ENCODE measurements at regions not wholly inside any gene's neighbourhood (a gene's known extent, or its start where the extent isn't known, plus 50 kb on each side); places are given as distances from the start of the nearest gene placed in this dataset.

DNA sequence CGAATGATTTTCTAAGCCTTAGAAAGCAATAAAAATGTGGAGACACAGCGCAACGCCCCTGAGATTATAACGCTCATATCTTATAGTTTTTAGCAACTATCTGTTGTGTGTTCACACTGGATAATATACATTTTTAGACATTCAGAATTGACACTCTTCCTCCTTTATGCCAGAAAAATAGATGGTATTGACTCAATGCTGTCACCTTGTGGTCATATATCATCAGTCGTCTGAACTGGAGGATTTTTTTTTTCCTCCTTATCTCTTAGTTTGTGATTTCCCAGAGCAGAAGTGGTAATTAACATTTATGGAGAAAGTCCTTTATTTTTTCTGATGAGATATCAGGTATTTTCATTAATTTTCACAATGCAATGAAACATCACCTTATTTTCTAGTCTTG is 759.6 kb downstream of the RAB28 start:
- Histone ChIP-seq H3K4me3 (no peak overlapping the region), H3K27me3 (replicated peaks; ENCODE audit: insufficient read depth) (no peaks in the 10 kb centered on the region), H3K4me1 (replicated peaks) (no peaks in the 10 kb centered on the region), H3K27ac (no peak overlapping the region), H3K36me3 (no peaks in the 10 kb centered on the region), H3K9me3 (no peaks in the 10 kb centered on the region)
- DNase-seq (ENCODE audit: low spot score), result no peak
- WGBS, result 45% methylated on average over 5 of the region's 5 CpGs
- no peak for TF ChIP-seq POLR2AphosphoS5 (IDR thresholded peaks at IDR 0.05)
- TF ChIP-seq, protein P1, sequence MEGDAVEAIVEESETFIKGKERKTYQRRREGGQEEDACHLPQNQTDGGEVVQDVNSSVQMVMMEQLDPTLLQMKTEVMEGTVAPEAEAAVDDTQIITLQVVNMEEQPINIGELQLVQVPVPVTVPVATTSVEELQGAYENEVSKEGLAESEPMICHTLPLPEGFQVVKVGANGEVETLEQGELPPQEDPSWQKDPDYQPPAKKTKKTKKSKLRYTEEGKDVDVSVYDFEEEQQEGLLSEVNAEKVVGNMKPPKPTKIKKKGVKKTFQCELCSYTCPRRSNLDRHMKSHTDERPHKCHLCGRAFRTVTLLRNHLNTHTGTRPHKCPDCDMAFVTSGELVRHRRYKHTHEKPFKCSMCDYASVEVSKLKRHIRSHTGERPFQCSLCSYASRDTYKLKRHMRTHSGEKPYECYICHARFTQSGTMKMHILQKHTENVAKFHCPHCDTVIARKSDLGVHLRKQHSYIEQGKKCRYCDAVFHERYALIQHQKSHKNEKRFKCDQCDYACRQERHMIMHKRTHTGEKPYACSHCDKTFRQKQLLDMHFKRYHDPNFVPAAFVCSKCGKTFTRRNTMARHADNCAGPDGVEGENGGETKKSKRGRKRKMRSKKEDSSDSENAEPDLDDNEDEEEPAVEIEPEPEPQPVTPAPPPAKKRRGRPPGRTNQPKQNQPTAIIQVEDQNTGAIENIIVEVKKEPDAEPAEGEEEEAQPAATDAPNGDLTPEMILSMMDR (IDR thresholded peaks at IDR 0.05), result peak in 2 of 4 experiments; percentile 14 to 29
- intact Hi-C loops (cut with DNase I), result no loop called here

DNA sequence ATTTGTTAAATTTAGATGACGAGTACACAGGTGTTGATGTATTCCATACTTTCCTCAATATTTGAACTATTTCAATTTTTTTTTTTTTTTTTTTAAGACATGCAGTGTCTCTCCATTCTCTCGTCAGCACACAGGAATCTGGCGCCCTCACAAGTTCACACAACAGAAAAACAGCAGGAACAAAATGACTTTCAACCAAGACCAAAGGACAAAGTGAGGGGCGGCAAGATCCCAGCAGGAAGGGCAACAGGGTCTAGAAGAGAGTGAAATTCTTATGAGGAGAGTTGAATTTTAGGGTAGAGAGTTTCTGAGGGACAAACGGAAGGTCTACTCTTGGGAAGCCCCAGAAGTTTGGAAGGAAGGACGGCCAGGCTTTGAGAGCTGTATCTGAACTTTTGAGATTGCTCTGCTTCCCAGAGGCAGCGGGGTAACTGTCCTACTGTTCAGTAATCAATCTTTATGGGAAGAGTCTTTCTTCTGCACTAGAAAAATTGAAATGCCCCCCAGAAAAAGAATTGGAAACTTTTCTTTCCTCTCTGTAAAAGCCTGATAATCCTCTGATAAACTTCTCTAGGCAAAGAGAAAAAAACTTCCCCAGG is 760.2 kb downstream of the RAB28 start:
- TF ChIP-seq POLR2A (IDR thresholded peaks at IDR 0.05) (no peak), POLR2AphosphoS5 (IDR thresholded peaks at IDR 0.05) (no peak)
- TF ChIP-seq, protein P1 (IDR thresholded peaks at IDR 0.05), result no peak
- H3K27me3 ChIP-seq (replicated peaks; ENCODE audit: insufficient read depth), result no peaks in the 10 kb centered on the region
- H3K9me3 ChIP-seq, result no peaks in the 10 kb centered on the region
- H3K27ac ChIP-seq, result no peak overlapping the region
- H3K4me3 ChIP-seq, result no peak overlapping the region
- intact Hi-C loops (cut with DNase I), result no loop called here
- DNase-seq (ENCODE audit: low spot score), result no peak
- WGBS, result 26% methylated on average over 7 of the region's 7 CpGs
- no peaks in the 10 kb centered on the region for H3K4me1 ChIP-seq (replicated peaks)
- no peaks in the 10 kb centered on the region for H3K36me3 ChIP-seq

DNA sequence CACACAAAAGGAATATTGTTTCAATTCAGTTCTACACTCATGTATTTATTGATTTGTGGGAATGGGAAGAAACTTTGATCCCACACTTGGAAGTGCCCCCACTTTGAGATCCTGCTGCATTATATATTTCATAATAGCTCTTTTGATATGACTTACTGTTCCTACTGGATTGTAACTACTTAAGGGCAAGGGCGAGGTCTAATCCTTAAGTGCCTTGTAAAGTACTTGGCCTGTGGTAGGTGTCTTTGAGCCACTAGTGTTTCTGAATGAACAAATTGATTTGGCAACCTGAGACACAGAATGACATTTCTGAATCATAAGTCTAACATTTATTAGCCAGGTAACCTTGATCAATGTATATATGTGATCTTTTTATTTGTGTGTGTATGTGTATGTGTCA is 767.2 kb downstream of the RAB28 start:
- no peaks in the 10 kb centered on the region for H3K36me3 ChIP-seq
- 89% methylated on average over 1 of the region's 1 CpG for WGBS
- H3K27ac ChIP-seq, result no peak overlapping the region
- H3K4me1 ChIP-seq (replicated peaks), result no peaks in the 10 kb centered on the region
- no peak for DNase-seq (ENCODE audit: low spot score)
- no peak overlapping the region for H3K4me3 ChIP-seq
- intact Hi-C loops (cut with DNase I), result no loop called here
- no peak for TF ChIP-seq POLR2AphosphoS5 (IDR thresholded peaks at IDR 0.05)
- no peak for TF ChIP-seq POLR2A (IDR thresholded peaks at IDR 0.05)
- TF ChIP-seq, protein P1 (IDR thresholded peaks at IDR 0.05), result no peak
- no peaks in the 10 kb centered on the region for H3K27me3 ChIP-seq (replicated peaks; ENCODE audit: insufficient read depth)
- no peaks in the 10 kb centered on the region for H3K9me3 ChIP-seq

DNA sequence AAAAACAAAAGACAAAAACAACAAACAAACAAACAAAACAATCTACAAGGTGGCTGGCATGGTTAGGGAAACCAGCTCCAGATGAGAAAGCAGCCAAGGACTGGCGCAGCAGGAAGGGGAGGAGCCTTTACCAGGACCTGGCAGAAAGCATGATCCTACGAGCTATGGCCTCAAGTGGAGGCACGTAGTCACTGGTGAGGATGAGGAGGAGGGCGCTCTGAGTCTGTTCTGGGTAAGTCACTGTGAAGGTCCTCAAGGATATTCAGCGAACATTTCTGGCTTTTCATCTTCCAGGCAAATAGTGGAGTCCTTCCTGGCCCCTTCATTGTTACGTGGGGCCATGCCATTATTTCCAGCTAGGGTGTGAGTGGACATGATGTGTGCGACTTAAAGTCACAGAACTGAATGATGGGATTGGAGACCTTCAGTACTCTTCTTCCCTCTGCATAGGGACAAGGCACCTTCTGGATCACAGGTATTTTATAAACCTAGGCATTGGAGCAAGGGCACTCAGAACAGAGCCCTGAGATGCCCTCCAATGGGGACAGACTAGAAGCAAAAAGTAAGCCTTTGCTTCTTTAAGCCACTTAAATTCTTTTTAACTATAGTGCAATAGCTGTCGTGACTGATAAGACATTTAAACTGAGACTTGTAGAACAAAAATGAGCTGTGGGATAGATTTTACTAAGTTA is 771.3 kb downstream of the RAB28 start:
- 68% methylated on average over 8 of the region's 8 CpGs for WGBS
- TF ChIP-seq POLR2A (IDR thresholded peaks at IDR 0.05) (no peak), POLR2AphosphoS5 (IDR thresholded peaks at IDR 0.05) (no peak)
- TF ChIP-seq, protein P1 (IDR thresholded peaks at IDR 0.05), result no peak

More for the DNA sequence above, 771.3 kb downstream of the RAB28 start:
- no peak for DNase-seq (ENCODE audit: low spot score)
- Histone ChIP-seq H3K27ac (no peak overlapping the region), H3K9me3 (no peaks in the 10 kb centered on the region), H3K4me1 (replicated peaks) (no peaks in the 10 kb centered on the region), H3K36me3 (no peaks in the 10 kb centered on the region), H3K27me3 (replicated peaks; ENCODE audit: insufficient read depth) (no peaks in the 10 kb centered on the region), H3K4me3 (no peak overlapping the region)
- intact Hi-C loops (cut with DNase I), result no loop called here
